Fibroblast of the conjunctiva (primary cell): ENCODE measurements at regions not wholly inside any gene's neighbourhood (a gene's known extent, or its start where the extent isn't known, plus 50 kb on each side); places are given as distances from the start of the nearest gene placed in this dataset.

Experiments used
- DNase-seq: peaks from one replicate; pipeline ENCODE4 v3.0.0-alpha.2; 2010; ENCODE audit warnings: low read depth

GRCh38 chr12:83823386-83824045, 1089.1 kb downstream of the SLC6A15 start:
- no peak for DNase-seq

DNA sequence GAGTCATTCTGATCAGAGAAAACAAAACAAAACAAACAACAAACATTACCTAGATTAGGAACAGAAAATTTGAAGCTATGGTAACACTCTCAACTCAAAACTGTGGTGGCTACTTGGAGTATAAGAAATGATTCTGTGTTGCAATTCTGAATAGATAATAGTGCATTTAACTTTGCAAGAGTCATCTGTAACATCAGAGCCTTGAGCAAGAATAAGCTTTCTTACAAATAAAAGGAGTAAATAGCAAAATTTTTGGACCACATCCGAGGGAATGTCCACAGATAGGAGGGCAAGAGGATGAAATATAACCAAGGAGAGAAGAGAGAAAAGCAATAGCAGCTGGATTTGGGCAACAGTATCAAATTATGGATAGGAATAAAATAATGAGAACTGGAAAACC, 1090.6 kb downstream of the SLC6A15 start:
- DNase-seq, result no peak

DNA sequence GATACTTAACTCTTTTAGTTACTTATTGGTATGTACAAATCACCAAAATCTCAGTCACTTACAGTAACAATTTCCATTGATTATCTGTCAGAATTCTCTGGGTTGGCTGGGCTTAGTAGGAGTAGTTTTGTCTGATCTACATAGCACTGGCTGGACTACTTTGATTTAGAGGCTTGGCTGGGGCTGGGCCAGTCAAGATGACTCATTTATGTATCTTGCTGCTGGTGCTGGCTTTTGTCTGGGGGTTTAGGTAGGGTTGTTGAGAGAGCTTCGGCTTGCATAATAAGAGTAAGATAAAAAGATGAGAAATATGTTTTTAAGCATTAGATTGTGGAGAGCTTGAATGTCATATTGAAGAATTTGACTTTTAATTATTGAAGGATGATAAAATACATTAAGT, 1093.7 kb downstream of the SLC6A15 start:
- DNase-seq, result no peak

DNA sequence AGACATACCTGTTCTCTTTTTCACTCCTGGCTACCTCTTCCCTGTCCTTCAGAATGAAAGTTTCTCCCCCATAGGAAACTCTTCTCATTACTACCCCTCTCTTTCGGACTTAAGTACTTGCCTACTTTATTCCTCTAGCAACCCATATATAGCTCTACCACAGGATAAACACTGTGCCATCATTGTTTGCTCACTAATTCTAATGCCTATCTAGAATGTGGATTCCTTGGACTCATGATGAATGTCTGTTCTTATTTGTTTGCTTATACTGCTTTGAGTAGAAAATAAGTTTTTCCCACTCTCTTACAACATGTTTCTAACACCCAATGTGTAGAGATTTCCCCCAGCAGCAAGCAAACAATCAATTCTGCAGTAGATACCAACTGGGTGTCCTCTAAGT, 1094.9 kb downstream of the SLC6A15 start:
- no peak for DNase-seq

- no peak for DNase-seq
These were observed 1104.0 kb downstream of the SLC6A15 start for GRCh38 chr12:83808591-83808990.

DNA sequence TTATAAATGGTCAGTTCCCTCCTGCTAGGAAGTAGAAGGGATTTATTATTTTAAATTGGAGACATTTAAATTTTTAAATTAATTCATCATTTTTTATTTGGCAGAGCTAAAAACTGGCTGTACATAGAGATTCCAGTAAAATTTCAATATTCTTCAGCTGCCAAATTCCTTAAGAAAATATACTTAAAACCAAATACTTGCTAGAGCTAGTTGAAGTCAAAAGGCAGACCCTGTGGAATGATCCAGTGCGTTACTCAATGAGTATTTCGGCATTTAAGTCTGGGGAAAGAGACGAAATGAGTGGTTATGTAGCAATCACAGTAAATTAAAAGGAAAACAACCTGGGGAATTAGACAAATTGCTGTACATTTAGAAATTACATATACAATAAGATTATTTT, 1104.7 kb downstream of the SLC6A15 start:
- DNase-seq, result no peak

DNA sequence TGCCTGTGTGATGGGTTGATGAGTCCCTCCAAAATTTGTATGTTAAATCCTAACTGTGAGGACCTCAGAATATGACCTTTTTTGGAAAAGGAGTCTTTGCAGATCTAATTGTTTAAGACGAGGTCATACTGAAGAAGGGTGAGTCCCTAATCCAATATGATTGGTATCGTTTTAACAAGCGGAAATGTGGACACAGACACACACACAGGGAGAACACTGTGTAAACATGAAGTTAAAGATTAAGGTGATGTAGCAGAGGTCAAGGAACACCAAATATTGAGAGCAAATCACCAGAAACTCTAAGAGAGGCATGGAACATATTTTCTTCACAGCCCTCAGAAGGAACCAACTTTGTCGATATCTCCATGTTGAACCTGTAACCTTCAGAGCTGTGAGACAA, 1106.7 kb downstream of the SLC6A15 start:
- no peak for DNase-seq

- no peak for DNase-seq
These were observed 1107.3 kb downstream of the SLC6A15 start for GRCh38 chr12:83805156-83805772.

DNA sequence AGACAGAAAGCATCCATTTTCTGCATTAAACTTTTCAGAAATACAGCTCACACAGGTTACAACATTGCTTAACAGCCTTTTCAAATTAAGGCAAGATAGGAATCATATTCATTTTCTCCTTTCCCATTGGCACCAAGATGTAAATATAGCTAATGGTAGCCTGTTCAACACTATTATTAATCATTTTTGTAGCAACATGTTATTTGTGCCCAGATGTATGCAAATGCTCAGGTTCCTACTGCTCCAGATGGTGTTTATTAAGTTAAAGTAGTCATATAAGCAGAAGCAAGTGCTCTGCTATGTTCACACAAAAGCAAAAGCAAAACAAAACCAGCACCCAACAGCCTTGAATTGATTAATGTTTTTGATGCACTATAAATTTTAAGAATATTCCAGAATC, 1110.6 kb downstream of the SLC6A15 start:
- no peak for DNase-seq

DNA sequence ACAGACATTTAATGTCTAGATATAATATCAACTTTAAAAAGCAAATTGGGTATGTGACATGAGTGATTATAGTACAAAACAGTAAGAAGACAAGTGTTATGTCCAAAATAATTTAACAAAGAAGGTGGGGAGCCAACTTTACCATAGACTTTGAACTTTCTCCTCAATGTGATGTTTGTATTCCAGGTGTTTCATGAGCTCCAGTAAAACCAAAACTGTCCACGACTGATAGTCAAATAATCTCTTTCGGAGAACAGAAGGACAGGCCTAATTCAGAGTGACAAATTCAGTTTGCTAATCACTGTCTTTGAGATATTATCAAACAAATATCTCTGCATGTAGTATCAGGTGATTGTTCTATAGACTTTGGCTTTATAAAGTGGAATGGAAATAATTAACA, 1112.6 kb downstream of the SLC6A15 start:
- DNase-seq, result no peak

GRCh38 chr12:83796531-83796930, 1109.8 kb downstream of the TMTC2 start:
- no peak for DNase-seq

- no peak for DNase-seq
These were observed 1106.9 kb downstream of the TMTC2 start for GRCh38 chr12:83793616-83794015.

GRCh38 chr12:83784298-83784890, 1097.7 kb downstream of the TMTC2 start:
- no peak for DNase-seq

DNA sequence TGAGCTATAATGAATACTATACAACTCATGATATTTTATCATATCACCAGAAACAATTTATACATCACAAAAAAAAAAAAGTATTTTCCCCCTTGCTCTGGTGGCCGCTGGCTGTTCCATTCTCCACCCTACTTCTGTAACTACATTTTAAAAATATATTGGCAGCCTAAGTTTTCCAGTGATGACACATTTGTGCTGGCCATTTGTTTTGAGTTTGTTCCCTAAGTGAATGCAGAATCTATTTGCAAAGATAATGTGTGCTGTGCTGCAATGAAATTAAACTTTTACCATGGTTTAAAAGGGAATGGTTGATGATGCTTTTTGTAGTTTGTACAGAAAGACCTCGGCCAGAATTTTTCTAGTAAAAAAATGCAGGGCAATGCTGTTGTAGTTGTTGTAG, 1092.8 kb downstream of the TMTC2 start:
- no peak for DNase-seq

DNA sequence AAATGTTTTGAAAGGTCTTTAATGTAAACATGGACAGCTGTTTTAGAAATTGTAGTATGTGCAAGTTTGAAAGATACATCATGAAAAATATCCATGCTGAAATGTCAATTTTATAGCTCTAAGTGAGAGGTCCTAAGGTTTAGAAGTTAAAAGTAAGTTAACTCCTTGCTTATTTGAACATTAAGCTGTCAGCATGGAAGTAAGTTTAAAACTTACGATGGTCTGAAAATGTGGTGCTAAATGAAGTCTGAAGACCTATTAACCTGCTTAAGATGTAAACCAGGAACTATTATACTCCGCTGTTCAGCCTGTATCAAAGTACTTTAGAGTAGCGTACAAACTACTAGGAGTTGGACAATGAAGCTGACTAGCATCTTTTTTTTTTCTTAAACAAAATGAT, 1082.4 kb downstream of the TMTC2 start:
- DNase-seq, result no peak

DNA sequence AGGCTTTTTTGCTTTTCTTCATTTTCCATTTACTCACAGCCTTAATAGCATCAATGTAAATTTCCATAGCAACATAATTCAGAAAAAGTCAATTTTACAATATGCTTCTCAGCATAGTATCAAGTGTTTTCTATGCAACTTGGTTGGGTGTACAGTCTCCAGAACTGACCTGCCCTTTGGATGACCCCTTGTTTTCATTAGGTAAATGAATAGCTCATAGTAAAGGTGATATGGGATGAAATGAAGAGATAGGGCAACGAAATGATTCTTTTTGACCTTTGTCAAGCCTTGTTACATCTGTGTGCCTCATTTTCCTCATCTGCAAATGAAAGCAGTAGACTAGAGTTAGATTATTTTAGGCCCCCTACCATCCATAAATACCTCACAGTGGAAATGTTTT, 1081.0 kb downstream of the TMTC2 start:
- DNase-seq, result no peak

DNA sequence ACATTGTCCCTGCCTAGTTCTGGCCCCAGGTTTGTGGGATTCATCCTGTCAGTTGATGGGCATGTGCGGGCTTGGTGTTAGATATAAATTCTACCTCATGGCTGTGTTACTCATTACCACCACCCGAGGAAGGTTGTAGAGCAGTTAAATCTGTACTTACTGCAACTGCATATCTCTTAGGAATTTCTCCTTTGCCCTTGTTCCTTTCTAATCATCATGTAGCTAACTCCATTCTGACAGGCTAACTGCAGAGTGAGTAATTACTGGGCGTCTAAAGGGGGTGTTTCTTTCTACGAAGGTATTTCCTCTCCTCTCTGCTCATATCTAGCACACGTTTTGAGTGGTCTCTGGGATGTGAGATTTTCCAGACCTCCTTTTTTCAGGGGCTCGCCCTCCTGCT, 1076.7 kb downstream of the TMTC2 start:
- DNase-seq, result no peak

DNA sequence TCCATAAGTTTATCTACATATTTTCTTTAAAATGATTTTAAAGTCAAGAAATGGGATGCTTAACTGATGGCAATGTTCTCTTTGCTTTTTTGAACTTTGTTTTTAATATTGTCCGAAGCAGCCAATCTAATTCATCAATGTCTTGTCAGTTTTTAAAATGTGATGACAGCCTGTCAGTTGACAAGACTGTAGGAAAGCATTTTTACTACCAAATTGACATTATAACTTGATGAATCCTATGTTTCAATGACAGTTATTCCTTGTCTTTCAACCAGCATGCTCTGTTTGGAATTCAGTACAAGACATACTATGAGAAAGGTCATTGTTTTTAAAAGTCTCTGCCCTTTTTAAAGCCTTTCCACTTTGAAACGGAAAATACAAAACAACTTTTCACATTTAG, 1073.2 kb downstream of the TMTC2 start:
- no peak for DNase-seq

GRCh38 chr12:83758888-83759631, 1072.4 kb downstream of the TMTC2 start:
- DNase-seq, result no peak

DNA sequence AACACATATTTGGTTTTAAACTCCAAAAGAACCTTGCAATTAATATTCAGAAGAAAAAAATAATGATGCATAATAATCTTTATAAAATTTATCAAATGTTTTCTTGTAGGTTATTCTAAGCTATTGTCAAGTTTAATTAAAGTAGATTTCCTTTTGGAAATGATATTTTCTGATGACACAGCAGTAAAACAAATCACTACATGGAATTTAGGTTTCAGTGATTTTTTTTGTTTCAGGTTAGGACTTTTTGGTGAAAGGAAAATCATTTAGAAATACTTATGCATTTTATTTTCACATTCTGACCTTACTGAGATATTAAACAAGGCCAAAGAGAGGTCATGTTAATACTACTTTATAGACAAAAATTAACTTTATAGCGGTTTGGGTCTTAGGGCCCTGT, 1067.2 kb downstream of the TMTC2 start:
- no peak for DNase-seq

GRCh38 chr12:83753205-83753604, 1066.5 kb downstream of the TMTC2 start:
- DNase-seq, result no peak

DNA sequence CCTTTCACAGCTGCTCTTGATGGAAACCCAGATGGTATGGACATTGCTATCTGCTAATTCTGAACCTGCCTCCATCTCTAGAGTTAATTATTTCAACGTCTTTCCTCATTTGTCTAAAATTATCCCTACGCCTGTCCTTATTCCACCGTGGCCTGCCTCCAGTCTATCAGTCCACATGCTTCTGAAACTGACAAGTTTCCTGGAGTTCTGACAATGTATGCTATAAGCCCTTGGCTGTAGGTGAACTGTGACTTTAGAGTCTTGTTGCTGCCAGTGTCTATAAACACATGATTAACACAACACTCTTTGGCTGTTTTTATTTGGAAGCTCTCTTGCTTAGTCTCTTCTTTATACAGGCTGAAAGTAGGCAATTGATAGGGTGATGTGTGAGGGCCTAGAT, 1052.9 kb downstream of the TMTC2 start:
- DNase-seq, result no peak

DNA sequence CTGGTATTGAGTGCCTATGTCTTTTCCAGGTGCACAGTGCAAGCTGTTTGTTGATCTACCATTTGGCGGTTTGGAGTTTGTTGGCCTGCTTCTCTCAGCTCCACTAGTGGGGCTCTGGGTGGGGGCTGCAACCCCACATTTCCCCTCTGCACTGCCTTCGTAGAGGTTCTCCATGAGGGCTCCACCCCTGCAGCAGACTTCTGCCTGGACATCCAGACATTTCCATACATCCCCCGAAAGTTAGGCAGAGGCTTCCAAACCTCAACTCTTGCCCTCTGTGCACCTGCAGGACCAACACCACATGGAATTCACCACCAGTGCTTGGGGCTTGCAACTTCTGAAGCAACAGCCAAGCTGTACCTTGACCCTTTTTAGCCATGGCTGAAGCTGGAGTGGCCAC, 1024.1 kb downstream of the TMTC2 start:
- no peak for DNase-seq
